ENCODE measurements at regions not wholly inside any gene's neighbourhood (a gene's known extent, or its start where the extent isn't known, plus 50 kb on each side); places are given as distances from the start of the nearest gene placed in this dataset.

- Mint-ChIP-seq H3K36me3 (ENCODE audit: low read depth) (no peaks in the 10 kb centered on the region), H3K27ac (no peak overlapping the region), H3K4me1 (no peaks in the 10 kb centered on the region), H3K4me3 (no peak overlapping the region), H3K27me3 (peaks cover 4% of the 10 kb centered on the region), H3K9me3 (peaks cover 2% of the 10 kb centered on the region)
- CTCF ChIA-PET, result no interaction called here
- DNase-seq, result no peak
- intact Hi-C loops (cut with micrococcal nuclease), result no loop called here
- TF ChIP-seq CTCF (IDR thresholded peaks at IDR 0.05), result no peak
- POLR2A ChIA-PET, result no interaction called here
- ATAC-seq (ENCODE audit: low read depth), result no peak
Observed at GRCh38 chr5:179478624-179479023, 71.7 kb upstream of the RUFY1 start.

GRCh38 chr5:179475208-179475751 is 75.1 kb upstream of the RUFY1 start:
- TF ChIP-seq CTCF (IDR thresholded peaks at IDR 0.05), result no peak
- H3K4me1 Mint-ChIP-seq, result no peaks in the 10 kb centered on the region
- ATAC-seq (ENCODE audit: low read depth) (no peak), DNase-seq (no peak)
- H3K9me3 Mint-ChIP-seq, result peaks cover 2% of the 10 kb centered on the region
- H3K4me3 Mint-ChIP-seq, result no peak overlapping the region
- intact Hi-C loops (cut with micrococcal nuclease), result no loop called here
- POLR2A ChIA-PET, result no interaction called here
- H3K27me3 Mint-ChIP-seq, result peaks cover 6% of the 10 kb centered on the region
- CTCF ChIA-PET, result no interaction called here
- H3K27ac Mint-ChIP-seq, result no peak overlapping the region
- H3K36me3 Mint-ChIP-seq (ENCODE audit: low read depth), result no peaks in the 10 kb centered on the region

GRCh38 chr5:179472641-179473040 is 77.7 kb upstream of the RUFY1 start:
- H3K9me3 Mint-ChIP-seq, result no peaks in the 10 kb centered on the region
- H3K27me3 Mint-ChIP-seq, result peaks cover 6% of the 10 kb centered on the region
- POLR2A ChIA-PET, result no interaction called here
- DNase-seq, result no peak
- no peak overlapping the region for H3K27ac Mint-ChIP-seq
- H3K4me3 Mint-ChIP-seq, result no peak overlapping the region
- H3K36me3 Mint-ChIP-seq (ENCODE audit: low read depth), result no peaks in the 10 kb centered on the region
- ATAC-seq (ENCODE audit: low read depth), result no peak
- H3K4me1 Mint-ChIP-seq, result no peaks in the 10 kb centered on the region
- CTCF ChIA-PET, result no interaction called here
- intact Hi-C loops (cut with micrococcal nuclease), result no loop called here
- no peak for TF ChIP-seq CTCF (IDR thresholded peaks at IDR 0.05)

GRCh38 chr5:179472174-179472573 is 78.2 kb upstream of the RUFY1 start:
- ChIA-PET POLR2A (no interaction called here), CTCF (no interaction called here)
- no peak for TF ChIP-seq CTCF (IDR thresholded peaks at IDR 0.05)
- no peak overlapping the region for H3K27ac Mint-ChIP-seq
- DNase-seq (no peak), ATAC-seq (ENCODE audit: low read depth) (no peak)
- intact Hi-C loops (cut with micrococcal nuclease), result no loop called here
- peaks cover 6% of the 10 kb centered on the region for H3K27me3 Mint-ChIP-seq
- no peaks in the 10 kb centered on the region for H3K9me3 Mint-ChIP-seq
- no peaks in the 10 kb centered on the region for H3K4me1 Mint-ChIP-seq
- H3K4me3 Mint-ChIP-seq, result no peak overlapping the region
- H3K36me3 Mint-ChIP-seq (ENCODE audit: low read depth), result no peaks in the 10 kb centered on the region

GRCh38 chr5:179470201-179470600 is 80.2 kb upstream of the RUFY1 start:
- intact Hi-C loops (cut with micrococcal nuclease), result no loop called here
- Mint-ChIP-seq H3K27me3 (peaks cover 2% of the 10 kb centered on the region), H3K4me1 (no peaks in the 10 kb centered on the region), H3K9me3 (no peaks in the 10 kb centered on the region), H3K4me3 (no peak overlapping the region), H3K27ac (no peak overlapping the region), H3K36me3 (ENCODE audit: low read depth) (no peaks in the 10 kb centered on the region)
- CTCF ChIA-PET, result no interaction called here
- no peak for TF ChIP-seq CTCF (IDR thresholded peaks at IDR 0.05)
- DNase-seq (no peak), ATAC-seq (ENCODE audit: low read depth) (no peak)
- POLR2A ChIA-PET, result no interaction called here

All from activated B cell treated with CpG ODN at 0.5 μM for 24 hours (primary cell).